D721Med (cell line): ENCODE measurements at regions not wholly inside any gene's neighbourhood (a gene's known extent, or its start where the extent isn't known, plus 50 kb on each side); places are given as distances from the start of the nearest gene placed in this dataset.

ENCODE experiments used
- DNase-seq: peaks from one replicate; pipeline ENCODE4 v3.0.0; 2011; ENCODE audit warnings: low spot score; ENCODE audit not compliant: insufficient read length
- FAIRE-seq: peaks from 2 replicates; lab custom pipeline; 2011; peaks lifted over from hg19 to GRCh38; lab: Jason Lieb, UNC
- CTCF ChIP-seq: IDR thresholded peaks from 2 replicates; pipeline ENCODE4 v1.5.1; 2012; ENCODE audit warnings: mild to moderate bottlenecking, control low read depth; ENCODE audit not compliant: insufficient read depth; ENCODE audit errors: missing control alignments

DNA sequence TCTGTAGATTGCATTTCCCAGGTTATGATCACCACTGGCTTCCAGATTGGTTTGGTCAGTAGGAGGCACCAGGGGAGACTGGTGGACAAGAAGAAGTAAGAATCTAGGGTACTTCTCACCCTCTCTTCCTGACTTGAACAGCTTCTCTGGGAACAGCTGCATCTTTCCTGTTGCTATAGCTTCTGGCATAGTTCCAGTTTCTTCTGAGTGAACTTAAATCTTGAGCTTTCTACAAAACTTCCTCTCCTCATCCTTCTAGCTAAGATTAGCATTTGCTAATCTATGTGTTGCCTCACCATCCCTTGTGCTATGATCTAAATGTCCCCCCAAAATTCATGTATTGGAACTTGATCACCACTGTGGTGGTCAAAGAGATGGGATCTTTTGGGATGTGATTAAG lies 724.6 kb downstream of the UTRN start:
- no peak for FAIRE-seq
- TF ChIP-seq CTCF, result no peak
- no peak for DNase-seq

- FAIRE-seq (no peak), DNase-seq (no peak)
- TF ChIP-seq CTCF, result no peak
Observed at GRCh38 chr6:145012039-145012662, 723.2 kb downstream of the EPM2A start.

GRCh38 chr6:145015739-145016558 lies 719.4 kb downstream of the EPM2A start:
- FAIRE-seq, result no peak

DNA sequence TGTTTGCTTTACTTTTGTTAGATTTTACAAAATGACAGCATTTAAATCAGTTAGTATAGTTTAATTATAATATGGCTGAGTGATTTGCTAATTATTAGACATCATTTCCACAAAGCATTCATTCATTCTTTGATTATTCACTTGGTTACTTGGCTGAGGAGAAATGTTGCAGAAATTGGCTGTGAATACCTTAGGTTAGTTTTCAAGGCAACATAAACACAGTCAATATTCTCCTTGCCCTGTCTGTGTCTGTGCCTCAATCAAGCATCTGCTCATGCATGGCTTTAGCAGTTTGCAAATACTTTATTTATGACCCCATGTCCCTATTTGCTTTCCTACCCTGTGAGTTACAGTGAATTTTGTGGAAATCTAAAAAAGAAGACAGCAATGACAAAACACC lies 718.3 kb downstream of the EPM2A start:
- no peak for FAIRE-seq
- no peak for TF ChIP-seq CTCF
- no peak for DNase-seq

More at GRCh38 chr6:145015739-145016558, 719.4 kb downstream of the EPM2A start:
- DNase-seq, result no peak
- no peak for TF ChIP-seq CTCF

DNA sequence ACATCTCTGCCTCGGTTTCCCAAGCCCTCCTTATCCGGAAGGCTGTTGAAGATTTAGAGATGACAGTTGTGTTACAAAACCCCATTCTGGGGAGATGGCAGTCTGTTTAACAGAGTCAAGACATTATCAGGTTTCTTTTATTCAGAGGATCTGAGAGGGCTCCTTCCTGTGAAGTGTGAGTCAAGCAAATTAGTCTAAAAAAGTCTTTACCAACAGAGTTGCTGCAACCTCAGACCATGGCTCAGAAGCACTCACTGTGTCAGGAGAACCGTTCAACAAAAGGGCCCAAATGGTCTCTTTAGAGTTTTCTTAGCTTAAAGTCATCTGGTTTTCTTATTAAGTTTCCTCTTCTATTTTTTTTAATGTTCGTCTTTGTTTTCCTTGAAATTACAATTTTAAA lies 717.8 kb downstream of the EPM2A start:
- TF ChIP-seq CTCF, result no peak
- FAIRE-seq, result no peak
- DNase-seq, result no peak

GRCh38 chr6:145018027-145018426 lies 717.3 kb downstream of the EPM2A start:
- TF ChIP-seq CTCF, result no peak
- FAIRE-seq, result no peak

GRCh38 chr6:145020114-145020513 lies 715.2 kb downstream of the EPM2A start:
- no peak for DNase-seq
- FAIRE-seq, result no peak
- no peak for TF ChIP-seq CTCF

More at GRCh38 chr6:145018027-145018426, 717.3 kb downstream of the EPM2A start:
- no peak for DNase-seq
